ENCODE measurements at regions not wholly inside any gene's neighbourhood (a gene's known extent, or its start where the extent isn't known, plus 50 kb on each side); places are given as distances from the start of the nearest gene placed in this dataset.
A peak's percentile ranks its signal among the peaks of the same experiment; 100 is the strongest.
"Not testable (repeated sequence)": the region's sequence is repeated elsewhere in the genome, so short reads cannot be mapped to it uniquely, and the experiment has no call there.

DNA sequence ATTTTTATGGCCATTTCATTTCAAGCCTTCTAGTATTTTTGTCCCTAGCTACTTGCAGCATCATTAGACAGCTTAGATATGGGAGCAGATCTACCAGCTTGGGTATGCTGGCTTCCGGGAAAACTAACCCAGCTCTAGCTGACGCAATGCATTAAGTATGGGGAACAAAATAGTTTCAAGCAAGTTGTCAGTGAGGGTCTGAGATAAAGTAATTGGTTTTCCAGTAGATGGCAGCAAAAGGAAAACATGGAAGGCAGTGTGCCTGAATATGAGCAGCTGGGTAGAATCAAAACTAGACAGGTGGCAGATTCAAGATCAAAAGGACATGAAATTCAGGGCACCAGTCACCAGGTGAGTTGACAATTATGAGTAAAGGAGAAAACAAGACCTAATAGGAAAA lies 340.9 kb upstream of the CTSO start:
- no peak overlapping the region for H3K27ac Mint-ChIP-seq
- H3K4me3 Mint-ChIP-seq: no peak overlapping the region
- ChIA-PET POLR2A (no interaction called here), CTCF (no interaction called here)
- no peaks in the 10 kb centered on the region for H3K27me3 ChIP-seq (ENCODE audit: insufficient read depth, low read length, poor library complexity, severe bottlenecking)
- H3K9me3 Mint-ChIP-seq: peaks cover 0 to 8% (median 4%) of the 10 kb centered on the region in 5 donors
- H3K36me3 ChIP-seq (ENCODE audit: insufficient read depth, low read length): no peaks in the 10 kb centered on the region
- no peaks in the 10 kb centered on the region for H3K9me3 ChIP-seq (ENCODE audit: low read length)
- no peak for DNase-seq
- H3K4me1 ChIP-seq (ENCODE audit: insufficient read depth, low read length): no peaks in the 10 kb centered on the region
- H3K4me3 ChIP-seq (ENCODE audit: low read length): no peak overlapping the region
- no peaks in the 10 kb centered on the region for H3K4me1 Mint-ChIP-seq
- no peaks in the 10 kb centered on the region for H3K36me3 Mint-ChIP-seq
- no peaks in the 10 kb centered on the region for H3K27me3 Mint-ChIP-seq
- H3K27ac ChIP-seq (ENCODE audit: low read depth, low read length): no peak overlapping the region

DNA sequence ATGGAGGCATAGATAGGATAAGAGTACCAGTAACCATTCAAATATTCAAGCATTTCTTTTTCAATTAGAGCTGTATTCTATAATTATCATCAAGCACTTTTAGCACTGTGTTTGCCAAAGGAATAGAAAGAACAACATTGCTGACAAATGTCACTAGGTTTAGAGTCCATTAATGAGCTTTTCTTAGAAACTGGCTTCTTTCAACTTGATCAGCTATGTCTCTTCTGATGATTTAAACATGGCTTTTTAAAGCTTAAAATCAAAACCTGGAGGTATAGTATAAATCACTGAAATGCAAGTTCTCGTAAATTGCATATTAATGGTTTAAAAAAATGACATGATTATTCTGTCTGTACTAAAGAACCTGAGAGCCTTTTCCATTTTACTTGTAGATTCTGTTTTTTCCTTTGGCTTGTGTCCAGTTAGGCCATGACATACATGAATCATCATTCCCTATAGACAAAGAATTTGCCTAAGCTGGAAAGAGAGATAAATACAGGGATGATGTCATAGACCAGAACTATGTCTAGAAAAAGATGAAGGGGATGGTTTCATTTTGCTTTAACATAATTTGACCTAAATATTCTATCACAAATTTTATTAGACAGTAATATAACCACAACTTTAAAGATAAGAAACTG lies 340.1 kb upstream of the CTSO start:
- H3K27me3 Mint-ChIP-seq: no peaks in the 10 kb centered on the region
- POLR2A ChIA-PET: no interaction called here
- H3K27ac Mint-ChIP-seq: no peak overlapping the region
- peaks cover 0 to 4% (median 3%) of the 10 kb centered on the region in 5 donors for H3K9me3 Mint-ChIP-seq
- DNase-seq: no peak
- no peaks in the 10 kb centered on the region for H3K4me1 Mint-ChIP-seq
- no peaks in the 10 kb centered on the region for H3K36me3 ChIP-seq (ENCODE audit: insufficient read depth, low read length)
- CTCF ChIA-PET: no interaction called here
- no peak overlapping the region for H3K4me3 ChIP-seq (ENCODE audit: low read length)
- no peaks in the 10 kb centered on the region for H3K4me1 ChIP-seq (ENCODE audit: insufficient read depth, low read length)
- no peaks in the 10 kb centered on the region for H3K36me3 Mint-ChIP-seq
- H3K9me3 ChIP-seq (ENCODE audit: low read length): no peaks in the 10 kb centered on the region
- no peak overlapping the region for H3K27ac ChIP-seq (ENCODE audit: low read depth, low read length)
- H3K4me3 Mint-ChIP-seq: no peak overlapping the region
- H3K27me3 ChIP-seq (ENCODE audit: insufficient read depth, low read length, poor library complexity, severe bottlenecking): no peaks in the 10 kb centered on the region

GRCh38 chr4:156291317-156291716 lies 337.7 kb upstream of the CTSO start:
- no peaks in the 10 kb centered on the region for H3K27me3 Mint-ChIP-seq
- CTCF ChIA-PET: no interaction called here

DNA sequence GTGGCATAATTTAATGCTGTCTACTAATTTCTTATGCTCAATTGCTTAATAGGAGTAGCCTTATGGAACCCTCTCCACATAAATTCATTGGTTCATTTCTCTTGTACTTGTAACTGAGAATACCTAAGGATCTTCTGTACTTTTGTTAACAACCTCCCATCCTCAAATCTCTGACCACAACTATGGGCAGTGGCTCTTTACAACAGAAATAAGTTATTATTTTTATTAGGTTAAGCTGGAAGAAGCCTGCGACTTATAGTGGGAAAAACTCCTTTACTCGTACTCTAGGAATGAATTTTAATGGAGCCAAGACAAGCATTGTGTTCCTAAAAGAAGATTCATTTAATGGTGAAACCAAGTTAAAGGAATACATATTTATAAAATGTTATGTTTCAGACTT lies 337.1 kb upstream of the CTSO start:
- POLR2A ChIA-PET: no interaction called here

More at GRCh38 chr4:156291317-156291716, 337.7 kb upstream of the CTSO start:
- H3K9me3 ChIP-seq (ENCODE audit: low read length): no peaks in the 10 kb centered on the region
- DNase-seq: no peak
- H3K4me3 ChIP-seq (ENCODE audit: low read length): no peak overlapping the region
- Mint-ChIP-seq H3K4me3 (no peak overlapping the region), H3K9me3 (peaks cover 0 to 4% (median 2%) of the 10 kb centered on the region in 5 donors), H3K27ac (no peak overlapping the region), H3K36me3 (no peaks in the 10 kb centered on the region), H3K4me1 (no peaks in the 10 kb centered on the region)
- H3K27ac ChIP-seq (ENCODE audit: low read depth, low read length): no peak overlapping the region
- H3K36me3 ChIP-seq (ENCODE audit: insufficient read depth, low read length): no peaks in the 10 kb centered on the region
- H3K4me1 ChIP-seq (ENCODE audit: insufficient read depth, low read length): no peaks in the 10 kb centered on the region
- POLR2A ChIA-PET: no interaction called here
- no peaks in the 10 kb centered on the region for H3K27me3 ChIP-seq (ENCODE audit: insufficient read depth, low read length, poor library complexity, severe bottlenecking)

GRCh38 chr4:156290026-156290425 lies 336.4 kb upstream of the CTSO start:
- H3K4me3 Mint-ChIP-seq; H3K4me1 ChIP-seq (ENCODE audit: insufficient read depth, low read length): not testable (repeated sequence)

More for the DNA sequence above, 337.1 kb upstream of the CTSO start:
- Histone ChIP-seq H3K27ac (ENCODE audit: low read depth, low read length) (no peak overlapping the region), H3K4me3 (ENCODE audit: low read length) (no peak overlapping the region), H3K9me3 (ENCODE audit: low read length) (no peaks in the 10 kb centered on the region), H3K36me3 (ENCODE audit: insufficient read depth, low read length) (no peaks in the 10 kb centered on the region), H3K4me1 (ENCODE audit: insufficient read depth, low read length) (no peaks in the 10 kb centered on the region), H3K27me3 (ENCODE audit: insufficient read depth, low read length, poor library complexity, severe bottlenecking) (no peaks in the 10 kb centered on the region)
- Mint-ChIP-seq H3K27ac (no peak overlapping the region), H3K36me3 (no peaks in the 10 kb centered on the region), H3K9me3 (peaks cover 0 to 4% (median 2%) of the 10 kb centered on the region in 5 donors), H3K27me3 (no peaks in the 10 kb centered on the region), H3K4me3 (no peak overlapping the region), H3K4me1 (no peaks in the 10 kb centered on the region)
- no peak for DNase-seq
- CTCF ChIA-PET: no interaction called here

GRCh38 chr4:156280686-156281085 lies 327.0 kb upstream of the CTSO start:
- POLR2A ChIA-PET: no interaction called here
- Mint-ChIP-seq H3K4me3 (no peak overlapping the region), H3K27me3 (no peaks in the 10 kb centered on the region), H3K4me1 (no peaks in the 10 kb centered on the region), H3K27ac (no peak overlapping the region), H3K9me3 (peaks cover 0 to 27% (median 6%) of the 10 kb centered on the region in 5 donors), H3K36me3 (no peaks in the 10 kb centered on the region)
- H3K27ac ChIP-seq (ENCODE audit: low read depth, low read length): no peak overlapping the region
- H3K4me3 ChIP-seq (ENCODE audit: low read length): no peak overlapping the region
- no peaks in the 10 kb centered on the region for H3K36me3 ChIP-seq (ENCODE audit: insufficient read depth, low read length)
- H3K27me3 ChIP-seq (ENCODE audit: insufficient read depth, low read length, poor library complexity, severe bottlenecking): no peaks in the 10 kb centered on the region
- CTCF ChIA-PET: no interaction called here
- no peak for DNase-seq
- no peaks in the 10 kb centered on the region for H3K9me3 ChIP-seq (ENCODE audit: low read length)
- no peaks in the 10 kb centered on the region for H3K4me1 ChIP-seq (ENCODE audit: insufficient read depth, low read length)

More at GRCh38 chr4:156290026-156290425, 336.4 kb upstream of the CTSO start:
- H3K27ac ChIP-seq (ENCODE audit: low read depth, low read length); H3K9me3 ChIP-seq (ENCODE audit: low read length); H3K9me3 Mint-ChIP-seq; H3K27me3 ChIP-seq (ENCODE audit: insufficient read depth, low read length, poor library complexity, severe bottlenecking); CTCF ChIA-PET; H3K36me3 Mint-ChIP-seq; H3K4me3 ChIP-seq (ENCODE audit: low read length); H3K27ac Mint-ChIP-seq; H3K27me3 Mint-ChIP-seq; H3K36me3 ChIP-seq (ENCODE audit: insufficient read depth, low read length); POLR2A ChIA-PET; DNase-seq; H3K4me1 Mint-ChIP-seq: not testable (repeated sequence)

GRCh38 chr4:156265407-156265806 lies 311.7 kb upstream of the CTSO start:
- ChIA-PET CTCF (no interaction called here), POLR2A (no interaction called here)
- H3K4me3 Mint-ChIP-seq: no peak overlapping the region
- no peaks in the 10 kb centered on the region for H3K4me1 Mint-ChIP-seq
- peak overlapping the region in 1 of 8 donors; percentile 6 for H3K27ac Mint-ChIP-seq
- no peaks in the 10 kb centered on the region for H3K36me3 Mint-ChIP-seq
- Histone ChIP-seq H3K36me3 (ENCODE audit: insufficient read depth, low read length) (no peaks in the 10 kb centered on the region), H3K27ac (ENCODE audit: low read depth, low read length) (no peak overlapping the region), H3K9me3 (ENCODE audit: low read length) (no peaks in the 10 kb centered on the region), H3K4me1 (ENCODE audit: insufficient read depth, low read length) (no peaks in the 10 kb centered on the region), H3K4me3 (ENCODE audit: low read length) (no peak overlapping the region), H3K27me3 (ENCODE audit: insufficient read depth, low read length, poor library complexity, severe bottlenecking) (no peaks in the 10 kb centered on the region)
- no peaks in the 10 kb centered on the region for H3K27me3 Mint-ChIP-seq
- peaks cover 2 to 8% (median 4%) of the 10 kb centered on the region in 5 donors for H3K9me3 Mint-ChIP-seq
- DNase-seq: no peak

- no peak for DNase-seq
- Histone ChIP-seq H3K27ac (ENCODE audit: low read depth, low read length) (no peak overlapping the region), H3K9me3 (ENCODE audit: low read length) (no peaks in the 10 kb centered on the region), H3K4me3 (ENCODE audit: low read length) (no peak overlapping the region), H3K4me1 (ENCODE audit: insufficient read depth, low read length) (no peaks in the 10 kb centered on the region), H3K36me3 (ENCODE audit: insufficient read depth, low read length) (no peaks in the 10 kb centered on the region), H3K27me3 (ENCODE audit: insufficient read depth, low read length, poor library complexity, severe bottlenecking) (no peaks in the 10 kb centered on the region)
- H3K4me1 Mint-ChIP-seq: no peaks in the 10 kb centered on the region
- no peaks in the 10 kb centered on the region for H3K27me3 Mint-ChIP-seq
- no peaks in the 10 kb centered on the region for H3K36me3 Mint-ChIP-seq
- no peak overlapping the region for H3K27ac Mint-ChIP-seq
- peaks cover 4 to 6% (median 5%) of the 10 kb centered on the region in 5 donors for H3K9me3 Mint-ChIP-seq
- ChIA-PET CTCF (no interaction called here), POLR2A (no interaction called here)
- no peak overlapping the region for H3K4me3 Mint-ChIP-seq
These were observed 307.6 kb upstream of the CTSO start for GRCh38 chr4:156261230-156261629.

Measured in CD8-positive, alpha-beta memory T cell (primary cell).